Gastrocnemius medialis (tissue), 4 donors: ENCODE measurements at regions not wholly inside any gene's neighbourhood (a gene's known extent, or its start where the extent isn't known, plus 50 kb on each side); places are given as distances from the start of the nearest gene placed in this dataset.

ENCODE experiments used
- CTCF ChIP-seq, 5 experiments: fragments of 450-650 bp in 3 of 5; fragments of 200-600 bp in 2 of 5; sonication (generic) in 2 of 5; IDR thresholded peaks in 4 of 5; conservative IDR thresholded peaks in 1 of 5; 1 replicate in 4 of 5; 2 replicates in 1 of 5; pipeline ENCODE4 v1.5.1; 2016 to 2019; ENCODE audit warnings: antibody characterized with exemption in 5 of 5, mild to moderate bottlenecking in 3 of 5, moderate library complexity in 3 of 5
- POLR2A ChIP-seq, 2 donors: fragments of 450-650 bp; IDR thresholded peaks; one replicate each; pipeline ENCODE4 v1.6.1; 2017; ENCODE audit warnings: antibody characterized with exemption in 2 of 2, mild to moderate bottlenecking in 2 of 2, moderate library complexity in 2 of 2

DNA sequence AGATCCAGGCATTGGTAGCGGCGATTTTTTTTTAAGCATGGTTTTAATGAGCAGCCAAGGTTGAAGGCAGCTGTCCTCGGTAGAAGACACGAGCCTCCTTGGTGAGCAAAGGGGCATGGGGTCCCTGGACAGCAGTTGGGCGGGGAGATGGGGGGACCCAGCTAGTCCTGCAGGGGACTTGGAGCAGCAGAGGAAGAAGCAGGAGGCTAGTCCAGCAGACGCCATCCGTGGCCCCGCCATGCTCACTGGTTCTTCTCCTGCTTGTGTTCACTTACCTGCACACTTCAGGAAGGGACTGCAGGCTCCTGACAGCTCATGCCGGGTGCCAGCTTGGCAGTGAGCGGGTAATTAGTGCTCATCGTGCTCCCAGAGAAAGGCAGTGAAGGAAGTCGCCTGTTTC lies 130.2 kb upstream of the CDH5 start:
- TF ChIP-seq CTCF (IDR thresholded peaks at IDR 0.05 in 4 of 5, conservative IDR thresholded peaks at IDR 0.05 in 1 of 5) (no peak), POLR2A (IDR thresholded peaks at IDR 0.05) (no peak)
